SK-N-SH (cell line): ENCODE measurements at regions not wholly inside any gene's neighbourhood (a gene's known extent, or its start where the extent isn't known, plus 50 kb on each side); places are given as distances from the start of the nearest gene placed in this dataset.

Experiments used
- CTCF ChIA-PET: fragments of 300-600, 350-600 bp; formaldehyde crosslinking; extraction: SDS; loops from one replicate; lab custom pipeline; 2021; lab: Yijun Ruan, JAX
- POLR2A ChIA-PET: fragments of 350-600 bp; sonication (Branson Sonifier 250); formaldehyde crosslinking; extraction: SDS; loops from one replicate; lab custom pipeline; 2020; ENCODE audit warnings: antibody characterized with exemption, inconsistent platforms; lab: Yijun Ruan, JAX
- DNase-seq: peaks from one replicate; pipeline ENCODE4 v3.0.0; 2012
- H2AFZ ChIP-seq: fragments of 200-600 bp; sonication (generic); 2 replicates; pipeline ENCODE4 v1.8.1; 2016; ENCODE audit warnings: antibody characterized with exemption, mild to moderate bottlenecking, low read depth
- H3F3A ChIP-seq: fragments of 200-600 bp; sonication (generic); replicated peaks from 2 replicates; pipeline ENCODE3; 2016; ENCODE audit warnings: antibody characterized with exemption, mild to moderate bottlenecking; ENCODE audit not compliant: insufficient read depth
- H3K27ac ChIP-seq, 2 experiments: fragments of 200-500 bp in 1 of 2; fragments of 200-600 bp in 1 of 2; sonication (Bioruptor generic) in 1 of 2; sonication (generic), shearing (Covaris generic) in 1 of 2; 2 replicates each; pipeline versions ENCODE4 v1.5.1 to v1.6.1; 2014 to 2016; ENCODE audit warnings: low read depth in 2 of 2, inconsistent platforms in 1 of 2, low read length in 1 of 2, mild to moderate bottlenecking in 1 of 2, mixed read lengths in 1 of 2
- H3K27me3 ChIP-seq: fragments of 200-600 bp; sonication (generic), shearing (Covaris generic); 2 replicates; pipeline ENCODE4 v1.6.1; 2016; ENCODE audit warnings: mixed run types; ENCODE audit not compliant: insufficient read depth
- H3K36me3 ChIP-seq, 2 experiments: fragments of 200-500 bp in 1 of 2; fragments of 200-600 bp in 1 of 2; sonication (Bioruptor generic) in 1 of 2; sonication (generic) in 1 of 2; replicated peaks in 1 of 2; 2 replicates each; pipeline versions ENCODE3 to v1.5.1; 2014 to 2016; ENCODE audit warnings: low read length in 1 of 2, mild to moderate bottlenecking in 1 of 2; ENCODE audit not compliant: insufficient read depth in 2 of 2, control insufficient read depth in 1 of 2
- H3K4me1 ChIP-seq, 2 experiments: fragments of 200-500 bp in 1 of 2; fragments of 200-600 bp in 1 of 2; sonication (Bioruptor generic) in 1 of 2; sonication (generic), shearing (Covaris generic) in 1 of 2; 2 replicates each; pipeline versions ENCODE4 v1.5.1 to v1.6.1; 2014 to 2016; ENCODE audit warnings: low read depth in 1 of 2, low read length in 1 of 2, mixed run types in 1 of 2; ENCODE audit not compliant: insufficient read depth in 2 of 2, control insufficient read depth in 1 of 2
- H3K4me2 ChIP-seq: fragments of 200-600 bp; sonication (generic), shearing (Covaris generic); 2 replicates; pipeline ENCODE4 v1.6.1; 2017; ENCODE audit warnings: mixed run types
- H3K4me3 ChIP-seq, 2 experiments: fragments of 200-500 bp in 1 of 2; fragments of 200-600 bp in 1 of 2; sonication (Bioruptor generic) in 1 of 2; sonication (generic), shearing (Covaris generic) in 1 of 2; 2 replicates each; pipeline versions ENCODE4 v1.5.1 to v1.8.1; 2014 to 2016; ENCODE audit warnings: low read depth in 2 of 2, inconsistent platforms in 1 of 2, low read length in 1 of 2, mild to moderate bottlenecking in 1 of 2, mixed read lengths in 1 of 2, moderate library complexity in 1 of 2
- H3K79me2 ChIP-seq: fragments of 200-600 bp; sonication (generic); 2 replicates; pipeline ENCODE4 v1.8.1; 2017; ENCODE audit warnings: mild to moderate bottlenecking; ENCODE audit not compliant: insufficient read depth
- H3K9ac ChIP-seq: fragments of 200-600 bp; sonication (generic); 2 replicates; pipeline ENCODE4 v1.6.1; 2017; ENCODE audit warnings: mixed run types
- H3K9me2 ChIP-seq: fragments of 200-600 bp; sonication (generic); 2 replicates; pipeline ENCODE4 v1.6.1; 2017; ENCODE audit warnings: mixed run types
- H3K9me3 ChIP-seq: fragments of 200-600 bp; sonication (generic); 2 replicates; pipeline ENCODE4 v1.6.1; 2017; ENCODE audit warnings: mixed run types, mild to moderate bottlenecking, moderate library complexity
- H4K20me1 ChIP-seq: fragments of 200-600 bp; sonication (generic); 2 replicates; pipeline ENCODE4 v1.6.1; 2017; ENCODE audit warnings: mild to moderate bottlenecking, mixed run types; ENCODE audit not compliant: insufficient read depth
- CHD2 ChIP-seq: fragments of 150-350 bp; IDR thresholded peaks from 2 replicates; pipeline ENCODE4 v1.6.1; 2018; ENCODE audit warnings: low read length; ENCODE audit not compliant: partially characterized antibody
- EZH2phosphoT487 ChIP-seq: fragments of 200-600 bp; sonication (generic); IDR thresholded peaks from 2 replicates; pipeline ENCODE4 v1.6.1; 2017; ENCODE audit warnings: low read depth, mixed run types, mild to moderate bottlenecking, antibody characterized with exemption, moderate library complexity, borderline replicate concordance
- FOSL2 ChIP-seq: IDR thresholded peaks from 2 replicates; pipeline ENCODE4 v1.4.0; 2012; ENCODE audit warnings: low read depth, mild to moderate bottlenecking, moderate library complexity, borderline replicate concordance
- FOXJ3 ChIP-seq: sonication (generic); formaldehyde crosslinking; IDR thresholded peaks from 2 replicates; pipeline ENCODE4 v1.5.1; 2020; ENCODE audit warnings: mild to moderate bottlenecking, missing genetic modification reagents
- FOXM1 ChIP-seq: IDR thresholded peaks from 2 replicates; pipeline ENCODE4 v1.4.0; 2012; ENCODE audit warnings: low read depth, mild to moderate bottlenecking
- GABPA ChIP-seq: IDR thresholded peaks from 2 replicates; pipeline ENCODE4 v1.4.0; 2012; ENCODE audit warnings: low read depth, mild to moderate bottlenecking
- MXI1 ChIP-seq: IDR thresholded peaks from 2 replicates; pipeline ENCODE4 v1.6.1; 2012; ENCODE audit warnings: mild to moderate bottlenecking, low read depth, low read length, improper control_type of control experiment
- NFIC ChIP-seq: IDR thresholded peaks from 2 replicates; pipeline ENCODE4 v1.4.0; 2012; ENCODE audit warnings: borderline replicate concordance
- NRF1 ChIP-seq: IDR thresholded peaks from 2 replicates; pipeline ENCODE4 v1.6.1; 2012; ENCODE audit warnings: low read depth, mild to moderate bottlenecking, low read length
- POLR2AphosphoS5 ChIP-seq: IDR thresholded peaks from 2 replicates; pipeline ENCODE4 v1.6.1; 2012; ENCODE audit warnings: low read depth, low read length
- RAD21 ChIP-seq: IDR thresholded peaks from 2 replicates; pipeline ENCODE4 v1.6.1; 2012; ENCODE audit warnings: mild to moderate bottlenecking, low read length
- RCOR1 ChIP-seq: fragments of 150-350 bp; IDR thresholded peaks from 2 replicates; pipeline ENCODE4 v1.6.1; 2017; ENCODE audit warnings: antibody characterized with exemption, low read length
- RXRA ChIP-seq: IDR thresholded peaks from 2 replicates; pipeline ENCODE4 v1.4.0; 2012; ENCODE audit warnings: low read depth, mild to moderate bottlenecking, borderline replicate concordance
- SIN3A ChIP-seq: IDR thresholded peaks from 2 replicates; pipeline ENCODE4 v1.6.1; 2012; ENCODE audit warnings: low read depth, mild to moderate bottlenecking, low read length, moderate library complexity, borderline replicate concordance
- SMC3 ChIP-seq: IDR thresholded peaks from 2 replicates; pipeline ENCODE4 v1.6.1; 2012; ENCODE audit warnings: low read depth, low read length, improper control_type of control experiment
- TAF1 ChIP-seq: IDR thresholded peaks from 2 replicates; pipeline ENCODE4 v1.6.1; 2012; ENCODE audit warnings: low read depth, mild to moderate bottlenecking, low read length, moderate library complexity, borderline replicate concordance
- TCF12 ChIP-seq: IDR thresholded peaks from 2 replicates; pipeline ENCODE4 v1.4.0; 2012
- YY1 ChIP-seq: IDR thresholded peaks from 2 replicates; pipeline ENCODE4 v1.4.0; 2012; ENCODE audit warnings: low read depth, mild to moderate bottlenecking
- WGBS: methylation state at CpG from one replicate; pipeline ENCODE4 v1.1.6; 2017; ENCODE audit warnings: low lambda C conversion rate; 5-methylcytosine and 5-hydroxymethylcytosine counted together
- TF ChIP-seq, protein P1 (sequence below): IDR thresholded peaks from 2 replicates; pipeline ENCODE4 v1.4.0; 2012; ENCODE audit warnings: low read depth
- TF ChIP-seq, protein P2 (sequence below): fragments of 150-350 bp; IDR thresholded peaks from 2 replicates; pipeline ENCODE4 v1.6.1; 2016; ENCODE audit warnings: mild to moderate bottlenecking, low read depth, low read length
- TF ChIP-seq, protein P3 (sequence below): IDR thresholded peaks from 2 replicates; pipeline ENCODE4; 2012
- TF ChIP-seq, protein P4 (sequence below): IDR thresholded peaks from 2 replicates; pipeline ENCODE4 v1.4.0; 2012; ENCODE audit warnings: low read depth, borderline replicate concordance
- TF ChIP-seq, protein P5 (sequence below): IDR thresholded peaks from 2 replicates; pipeline ENCODE4 v1.4.0; 2012; ENCODE audit warnings: low read depth, borderline replicate concordance

DNA sequence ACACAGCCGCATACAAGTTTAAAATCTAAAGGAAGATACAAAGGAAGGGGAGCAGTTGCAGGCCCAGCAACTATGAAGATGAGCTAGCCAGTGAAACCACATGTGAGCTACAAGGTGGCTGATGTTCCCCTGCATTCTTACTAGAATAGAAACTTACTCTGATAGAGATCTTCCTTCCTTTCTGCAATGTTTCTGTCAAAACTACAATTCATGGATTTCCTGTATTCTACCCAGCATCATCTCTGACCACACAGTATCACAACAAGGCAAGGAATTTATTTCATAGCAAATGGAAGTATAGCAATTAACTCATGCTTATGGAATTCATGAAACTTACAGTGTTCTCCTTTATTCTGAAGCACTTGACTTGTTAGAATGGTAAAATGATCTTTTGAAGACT, 68.7 kb upstream of the AASS start (continued):
- TF ChIP-seq RXRA (no peak), EZH2phosphoT487 (no peak), TAF1 (no peak), YY1 (no peak), FOXM1 (no peak), TCF12 (no peak)
- TF ChIP-seq, protein P1, sequence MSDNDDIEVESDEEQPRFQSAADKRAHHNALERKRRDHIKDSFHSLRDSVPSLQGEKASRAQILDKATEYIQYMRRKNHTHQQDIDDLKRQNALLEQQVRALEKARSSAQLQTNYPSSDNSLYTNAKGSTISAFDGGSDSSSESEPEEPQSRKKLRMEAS, result no peak
- TF ChIP-seq, protein P2, sequence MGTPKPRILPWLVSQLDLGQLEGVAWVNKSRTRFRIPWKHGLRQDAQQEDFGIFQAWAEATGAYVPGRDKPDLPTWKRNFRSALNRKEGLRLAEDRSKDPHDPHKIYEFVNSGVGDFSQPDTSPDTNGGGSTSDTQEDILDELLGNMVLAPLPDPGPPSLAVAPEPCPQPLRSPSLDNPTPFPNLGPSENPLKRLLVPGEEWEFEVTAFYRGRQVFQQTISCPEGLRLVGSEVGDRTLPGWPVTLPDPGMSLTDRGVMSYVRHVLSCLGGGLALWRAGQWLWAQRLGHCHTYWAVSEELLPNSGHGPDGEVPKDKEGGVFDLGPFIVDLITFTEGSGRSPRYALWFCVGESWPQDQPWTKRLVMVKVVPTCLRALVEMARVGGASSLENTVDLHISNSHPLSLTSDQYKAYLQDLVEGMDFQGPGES, result no peak

DNA sequence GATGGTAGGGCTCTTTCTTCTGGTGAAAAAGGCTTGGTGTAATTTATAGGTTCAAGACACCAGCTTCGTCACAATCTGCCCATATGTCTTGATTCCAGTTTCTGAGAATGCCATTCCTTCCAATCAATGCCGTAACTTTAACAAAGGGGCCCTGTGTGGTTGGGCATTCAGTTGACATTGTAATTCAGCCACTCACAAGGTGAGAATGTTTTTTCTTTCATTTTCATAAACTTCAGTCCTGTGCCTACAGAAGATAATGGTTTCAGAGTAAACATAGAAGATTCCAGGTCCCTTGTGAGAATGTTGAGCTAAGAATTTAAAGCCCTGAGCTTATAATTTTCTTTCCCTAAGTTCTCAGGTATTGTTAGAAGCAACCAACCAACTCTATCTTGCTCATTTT, 67.3 kb upstream of the AASS start:
- no peaks in the 10 kb centered on the region for H3K27me3 ChIP-seq
- no peaks in the 10 kb centered on the region for H3K79me2 ChIP-seq
- ChIA-PET CTCF (interaction anchor here (1.1 kb wide), 1 partner anchor 11 kb away, joined by 3 read pairs; no protein-coding TSS in a partner anchor), POLR2A (no interaction called here)
- 0% methylated on average over 2 of the region's 2 CpGs for WGBS
- no peak overlapping the region for H3K4me3 ChIP-seq
- H3K36me3 ChIP-seq, result no peaks in the 10 kb centered on the region
- no peaks in the 10 kb centered on the region for H3K9me2 ChIP-seq
- H3K9me3 ChIP-seq, result no peaks in the 10 kb centered on the region
- H4K20me1 ChIP-seq, result no peaks in the 10 kb centered on the region
- no peak overlapping the region for H3K4me2 ChIP-seq
- no peak for DNase-seq
- no peaks in the 10 kb centered on the region for H3K4me1 ChIP-seq
- no peak for TF ChIP-seq TAF1
- TF ChIP-seq, protein P1, result no peak
- TF ChIP-seq RAD21, result no peak
- TF ChIP-seq POLR2AphosphoS5, result no peak
- no peak for TF ChIP-seq GABPA
- no peak for TF ChIP-seq SMC3
- no peak for TF ChIP-seq NRF1
- TF ChIP-seq, protein P3, sequence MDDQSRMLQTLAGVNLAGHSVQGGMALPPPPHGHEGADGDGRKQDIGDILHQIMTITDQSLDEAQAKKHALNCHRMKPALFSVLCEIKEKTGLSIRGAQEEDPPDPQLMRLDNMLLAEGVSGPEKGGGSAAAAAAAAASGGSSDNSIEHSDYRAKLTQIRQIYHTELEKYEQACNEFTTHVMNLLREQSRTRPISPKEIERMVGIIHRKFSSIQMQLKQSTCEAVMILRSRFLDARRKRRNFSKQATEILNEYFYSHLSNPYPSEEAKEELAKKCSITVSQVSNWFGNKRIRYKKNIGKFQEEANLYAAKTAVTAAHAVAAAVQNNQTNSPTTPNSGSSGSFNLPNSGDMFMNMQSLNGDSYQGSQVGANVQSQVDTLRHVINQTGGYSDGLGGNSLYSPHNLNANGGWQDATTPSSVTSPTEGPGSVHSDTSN, result no peak
- TF ChIP-seq, protein P4, sequence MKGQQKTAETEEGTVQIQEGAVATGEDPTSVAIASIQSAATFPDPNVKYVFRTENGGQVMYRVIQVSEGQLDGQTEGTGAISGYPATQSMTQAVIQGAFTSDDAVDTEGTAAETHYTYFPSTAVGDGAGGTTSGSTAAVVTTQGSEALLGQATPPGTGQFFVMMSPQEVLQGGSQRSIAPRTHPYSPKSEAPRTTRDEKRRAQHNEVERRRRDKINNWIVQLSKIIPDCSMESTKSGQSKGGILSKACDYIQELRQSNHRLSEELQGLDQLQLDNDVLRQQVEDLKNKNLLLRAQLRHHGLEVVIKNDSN, result no peak
- no peak for TF ChIP-seq NFIC
- TF ChIP-seq RXRA, result no peak
- TF ChIP-seq RCOR1, result no peak
- no peak for TF ChIP-seq MXI1
- TF ChIP-seq FOSL2, result no peak
- TF ChIP-seq FOXM1, result no peak
- no peak for TF ChIP-seq FOXJ3 (CRISPR knock-in tag)
- no peak for TF ChIP-seq EZH2phosphoT487
- no peak for TF ChIP-seq CHD2
- TF ChIP-seq, protein P5, sequence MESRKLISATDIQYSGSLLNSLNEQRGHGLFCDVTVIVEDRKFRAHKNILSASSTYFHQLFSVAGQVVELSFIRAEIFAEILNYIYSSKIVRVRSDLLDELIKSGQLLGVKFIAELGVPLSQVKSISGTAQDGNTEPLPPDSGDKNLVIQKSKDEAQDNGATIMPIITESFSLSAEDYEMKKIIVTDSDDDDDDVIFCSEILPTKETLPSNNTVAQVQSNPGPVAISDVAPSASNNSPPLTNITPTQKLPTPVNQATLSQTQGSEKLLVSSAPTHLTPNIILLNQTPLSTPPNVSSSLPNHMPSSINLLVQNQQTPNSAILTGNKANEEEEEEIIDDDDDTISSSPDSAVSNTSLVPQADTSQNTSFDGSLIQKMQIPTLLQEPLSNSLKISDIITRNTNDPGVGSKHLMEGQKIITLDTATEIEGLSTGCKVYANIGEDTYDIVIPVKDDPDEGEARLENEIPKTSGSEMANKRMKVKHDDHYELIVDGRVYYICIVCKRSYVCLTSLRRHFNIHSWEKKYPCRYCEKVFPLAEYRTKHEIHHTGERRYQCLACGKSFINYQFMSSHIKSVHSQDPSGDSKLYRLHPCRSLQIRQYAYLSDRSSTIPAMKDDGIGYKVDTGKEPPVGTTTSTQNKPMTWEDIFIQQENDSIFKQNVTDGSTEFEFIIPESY, result no peak
- TF ChIP-seq SIN3A, result no peak
- no peak overlapping the region for H3K9ac ChIP-seq
- no peak overlapping the region for H2AFZ ChIP-seq
- H3K27ac ChIP-seq, result no peak overlapping the region
- H3F3A ChIP-seq, result no peaks in the 10 kb centered on the region
